SIG-M5 treated with dmso at 0.1 percent for 504 hours (cell line): ENCODE measurements at regions not wholly inside any gene's neighbourhood (a gene's known extent, or its start where the extent isn't known, plus 50 kb on each side); places are given as distances from the start of the nearest gene placed in this dataset.

Experiments used
- DNase-seq: peaks from one replicate; lab custom pipeline; 2025; ENCODE audit not compliant: unreplicated experiment; lab: John Stamatoyannopoulos, UW

DNA sequence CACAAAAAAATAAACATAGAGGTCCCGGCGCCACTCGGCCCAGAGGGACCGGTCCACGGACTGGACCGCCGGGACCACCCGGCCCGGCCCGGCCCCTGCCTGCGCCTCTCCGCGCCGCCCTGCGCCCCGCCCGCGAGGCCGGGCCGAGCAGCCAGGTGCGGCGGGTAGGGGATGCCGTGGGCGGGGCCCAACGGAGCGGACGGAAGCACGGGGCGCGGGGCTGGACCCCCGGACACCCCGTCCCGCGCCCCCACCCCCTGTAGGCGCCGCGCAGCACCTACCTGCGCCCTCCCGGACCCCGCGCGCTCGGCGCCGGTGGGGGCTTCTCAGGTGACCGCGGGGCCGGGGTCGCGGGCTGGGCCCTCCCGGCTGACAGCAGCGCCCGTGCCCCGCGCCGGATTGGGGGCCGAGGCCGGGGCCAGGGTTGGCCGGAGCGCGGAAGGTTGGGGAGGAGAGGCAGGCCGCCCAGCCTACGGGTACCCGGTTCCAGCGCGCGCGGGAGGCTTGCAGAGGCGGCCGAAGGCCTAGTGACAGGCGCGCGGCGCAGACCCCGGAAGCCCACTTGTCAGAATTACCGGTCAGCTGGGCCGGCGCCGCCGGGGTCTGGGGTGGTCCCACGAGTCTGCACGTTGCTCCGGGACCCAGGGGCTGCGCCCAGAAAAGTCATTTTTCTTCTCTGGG is 351.9 kb upstream of the CAMK1G start:
- no peak for DNase-seq

GRCh38 chr1:209232197-209232596 is 351.3 kb upstream of the CAMK1G start:
- DNase-seq, result no peak

DNA sequence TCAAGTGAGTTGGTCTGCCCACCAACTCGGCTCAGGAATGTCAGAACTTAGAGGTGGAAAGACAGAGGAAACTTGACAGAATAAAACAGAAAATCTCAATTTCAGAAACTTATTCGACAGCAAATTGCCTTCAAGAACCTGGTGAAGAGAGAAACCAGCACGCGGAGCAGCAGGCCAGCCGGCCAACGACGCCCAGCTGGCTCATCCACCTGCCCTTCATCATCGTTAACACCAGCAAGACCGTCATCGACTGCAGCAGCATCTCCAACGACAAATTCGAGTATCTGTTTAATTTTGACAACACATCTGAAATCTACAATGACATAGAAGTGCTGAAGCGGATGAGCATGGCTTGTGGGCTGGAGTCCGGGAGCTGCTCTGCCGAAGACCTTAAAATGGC is 350.8 kb upstream of the CAMK1G start:
- DNase-seq, result no peak

DNA sequence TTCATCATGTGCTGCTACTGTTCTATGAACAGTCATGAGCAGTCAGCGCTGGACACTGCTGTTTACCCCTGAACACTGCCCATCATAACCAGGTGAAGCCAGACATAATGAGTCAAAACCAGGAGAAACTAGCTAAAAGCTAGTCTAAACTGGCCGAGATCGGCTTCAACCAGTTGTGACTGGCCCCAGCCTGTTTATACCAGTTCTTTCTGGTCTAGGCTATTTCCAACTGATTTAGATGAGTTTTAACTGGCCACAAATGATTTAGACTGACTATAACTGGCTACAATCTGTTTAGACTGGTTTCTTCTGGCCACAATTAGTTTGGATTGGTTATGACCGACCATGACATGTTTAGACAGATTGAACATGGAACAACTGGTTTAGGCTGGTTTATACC is 348.3 kb upstream of the CAMK1G start:
- DNase-seq, result no peak

- DNase-seq, result no peak
Observed at GRCh38 chr1:209238356-209238755, 345.2 kb upstream of the CAMK1G start.

DNA sequence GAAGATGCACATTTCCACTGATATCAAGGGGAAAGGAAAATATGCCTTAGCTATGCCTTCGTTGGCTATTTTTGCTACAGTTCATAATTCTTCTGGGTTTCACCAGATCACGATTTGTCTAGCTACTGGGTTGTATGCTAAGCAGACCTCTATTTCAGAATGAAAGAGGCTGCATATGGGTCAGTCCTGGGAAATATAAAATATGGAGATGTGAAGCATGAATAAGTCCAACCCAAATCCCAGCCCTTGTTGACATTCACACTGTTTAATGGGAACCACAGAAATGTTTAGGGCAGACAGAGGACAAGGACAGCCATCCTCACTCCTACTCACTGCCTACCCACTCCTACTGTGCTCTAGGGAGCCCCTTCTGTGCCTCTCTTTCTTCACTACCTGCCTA is 343.2 kb upstream of the CAMK1G start:
- DNase-seq, result no peak

DNA sequence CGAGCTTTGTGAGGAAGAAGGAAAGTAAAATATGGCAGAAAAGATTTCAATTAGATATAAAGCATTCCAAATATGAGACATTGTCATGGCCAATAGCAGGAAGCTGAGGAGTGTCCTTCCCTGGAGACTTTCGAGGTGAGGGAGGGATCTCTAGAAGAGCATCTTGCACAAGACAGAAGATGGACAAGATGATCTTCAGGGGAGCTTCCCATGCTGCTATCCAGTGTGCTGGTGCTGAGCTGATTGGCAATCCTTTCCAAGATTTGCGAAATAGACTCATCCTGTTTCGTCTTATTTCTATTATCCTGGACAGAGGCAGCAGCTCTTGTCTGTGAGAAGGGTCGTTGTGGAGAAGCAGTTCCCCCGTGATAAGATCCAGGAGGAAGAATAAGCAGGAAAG is 342.0 kb upstream of the CAMK1G start:
- no peak for DNase-seq

- DNase-seq, result peak; percentile 45
Observed at GRCh38 chr1:209248649-209249279, 334.8 kb upstream of the CAMK1G start.

- DNase-seq, result no peak
Observed at GRCh38 chr1:209249280-209249670, 334.2 kb upstream of the CAMK1G start.

DNA sequence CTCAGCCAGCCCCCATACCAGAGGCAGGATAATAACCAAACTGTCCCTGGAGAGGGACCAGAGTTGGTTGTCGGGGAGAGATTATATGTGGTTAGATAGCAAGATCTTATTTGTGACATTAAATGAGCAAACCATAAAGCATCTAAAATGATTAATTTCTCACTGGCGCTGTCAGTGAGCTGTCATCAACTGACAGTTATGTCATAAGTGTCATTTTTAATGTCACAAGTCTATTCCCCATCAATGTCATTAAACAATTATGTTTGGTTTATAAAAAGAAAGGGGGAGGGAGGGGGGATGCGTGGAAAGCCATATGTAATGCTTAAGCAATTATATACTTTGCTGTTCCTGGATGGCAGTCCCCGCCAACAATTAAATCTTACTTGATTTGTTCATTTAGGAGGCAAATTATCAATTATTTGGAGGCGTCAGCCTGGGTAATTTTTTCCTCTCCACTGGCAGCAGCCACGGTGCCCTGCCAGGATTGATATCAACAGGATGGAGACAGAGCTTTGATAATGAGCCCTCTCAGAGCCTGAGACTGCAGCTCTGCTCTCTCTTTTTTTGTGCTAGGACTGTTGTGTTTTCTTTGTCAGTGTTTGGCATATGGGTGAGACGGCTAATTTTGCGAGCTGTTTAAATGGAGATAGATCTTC is 333.6 kb upstream of the CAMK1G start:
- DNase-seq, result no peak

GRCh38 chr1:209250861-209251636 is 332.5 kb upstream of the CAMK1G start:
- DNase-seq, result no peak

GRCh38 chr1:209256766-209257350 is 326.7 kb upstream of the CAMK1G start:
- DNase-seq, result no peak

DNA sequence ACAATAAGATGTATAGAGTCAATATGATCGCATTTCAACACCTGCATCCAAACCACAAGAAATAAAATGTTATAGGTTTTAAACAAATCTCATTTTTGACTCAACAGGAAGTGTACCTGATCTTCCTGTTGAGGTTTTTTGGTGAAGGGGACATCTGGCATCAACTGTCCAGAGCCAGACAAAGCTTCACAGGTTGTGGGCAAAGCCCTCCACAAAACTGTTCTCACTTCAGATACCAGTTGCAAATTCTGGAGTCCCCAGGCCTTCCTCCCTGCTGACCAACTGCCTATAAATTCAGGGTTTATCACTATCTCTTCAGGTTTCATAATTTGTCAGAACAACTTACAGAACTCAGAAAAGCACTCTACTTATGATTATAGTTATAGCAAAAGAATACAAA is 326.1 kb upstream of the CAMK1G start:
- DNase-seq, result no peak

DNA sequence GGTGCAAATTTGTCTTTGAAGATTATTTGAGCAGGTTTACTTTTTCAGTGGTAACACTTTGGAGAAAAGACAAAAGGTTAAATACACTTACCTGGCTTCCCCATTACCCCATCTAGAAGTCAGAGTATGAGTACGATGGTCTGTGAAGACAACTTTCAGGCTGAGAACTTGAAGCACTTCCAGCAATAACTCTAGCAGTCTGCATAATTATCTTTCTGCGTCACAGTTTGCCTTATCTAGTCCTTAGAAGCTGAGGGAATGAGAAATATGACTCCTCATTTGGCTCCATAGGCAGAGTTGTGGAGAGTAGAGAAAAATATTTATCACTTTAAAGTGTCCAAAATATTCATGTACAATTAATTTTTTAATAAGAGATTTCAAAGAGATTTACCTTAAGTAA is 323.4 kb upstream of the CAMK1G start:
- DNase-seq, result no peak

DNA sequence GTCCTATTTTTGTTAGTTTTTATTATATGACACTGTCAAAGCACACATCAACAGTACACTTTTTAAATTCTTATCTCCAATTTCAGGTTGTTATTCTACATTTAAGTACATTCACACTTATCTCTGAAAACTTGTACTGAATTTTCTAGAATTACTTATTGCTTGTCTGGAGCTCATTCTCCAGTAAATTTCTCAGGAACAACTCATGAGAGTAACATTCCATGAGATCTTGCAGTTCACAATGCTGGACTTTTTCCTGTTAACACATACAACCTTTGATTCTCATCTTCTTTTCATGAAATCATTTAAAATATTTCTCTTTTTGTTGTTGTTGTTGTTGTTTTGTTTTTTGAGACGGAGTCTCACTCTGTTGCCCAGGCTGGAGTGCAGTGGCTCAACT is 320.9 kb upstream of the CAMK1G start:
- DNase-seq, result no peak

DNA sequence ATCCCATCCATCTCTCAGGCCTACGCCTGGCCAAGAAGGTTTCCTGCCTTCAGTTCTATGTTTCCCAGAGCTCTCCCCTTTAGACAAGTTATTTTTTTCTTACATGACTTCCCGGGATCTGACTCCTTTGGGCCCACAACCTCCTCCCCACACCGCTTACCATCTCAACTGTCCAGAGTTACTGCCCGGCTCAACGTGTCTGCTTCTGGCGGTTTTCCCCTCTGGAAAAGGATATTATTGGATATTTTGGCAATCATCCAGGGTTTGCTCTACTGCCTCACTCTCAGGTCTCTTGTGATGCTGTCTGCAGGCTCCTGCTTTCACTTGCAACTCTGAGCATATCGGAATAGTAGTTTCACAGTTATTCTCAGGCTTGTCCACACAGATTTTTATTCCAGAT is 318.2 kb upstream of the CAMK1G start:
- DNase-seq, result no peak

DNA sequence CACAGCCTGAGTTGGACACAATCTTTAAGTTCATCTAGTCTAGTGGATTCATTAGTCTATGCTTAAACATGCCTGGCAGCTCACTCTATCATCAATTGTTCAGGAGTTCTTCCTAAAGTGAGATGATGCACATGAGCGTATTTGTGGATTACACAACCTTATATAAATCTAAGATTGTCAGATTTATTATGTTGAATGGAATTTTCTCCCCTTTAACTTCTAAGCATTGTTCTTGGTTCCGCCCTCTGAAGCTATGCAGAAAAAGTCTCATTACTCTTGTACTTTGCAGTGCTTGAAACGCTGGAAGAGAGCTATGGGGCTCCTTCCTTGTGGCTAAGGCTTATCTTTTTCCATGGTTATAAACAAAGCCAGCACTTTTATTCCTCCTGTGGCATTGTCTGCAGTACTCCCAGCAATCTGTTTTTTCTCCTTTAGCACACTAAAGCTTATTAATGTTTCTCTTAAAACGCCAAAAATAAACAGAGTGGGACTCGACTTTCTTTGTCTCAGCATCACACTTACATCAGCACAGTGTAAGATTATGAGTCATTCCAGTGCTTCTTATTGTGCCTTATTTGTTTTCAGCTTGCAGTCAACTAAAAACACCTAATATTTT is 316.8 kb upstream of the CAMK1G start:
- DNase-seq, result no peak

- no peak for DNase-seq
Observed at GRCh38 chr1:209267968-209268367, 315.5 kb upstream of the CAMK1G start.

GRCh38 chr1:209268479-209268878 is 315.0 kb upstream of the CAMK1G start:
- DNase-seq, result no peak

GRCh38 chr1:209276321-209276720 is 307.2 kb upstream of the CAMK1G start:
- DNase-seq, result no peak

DNA sequence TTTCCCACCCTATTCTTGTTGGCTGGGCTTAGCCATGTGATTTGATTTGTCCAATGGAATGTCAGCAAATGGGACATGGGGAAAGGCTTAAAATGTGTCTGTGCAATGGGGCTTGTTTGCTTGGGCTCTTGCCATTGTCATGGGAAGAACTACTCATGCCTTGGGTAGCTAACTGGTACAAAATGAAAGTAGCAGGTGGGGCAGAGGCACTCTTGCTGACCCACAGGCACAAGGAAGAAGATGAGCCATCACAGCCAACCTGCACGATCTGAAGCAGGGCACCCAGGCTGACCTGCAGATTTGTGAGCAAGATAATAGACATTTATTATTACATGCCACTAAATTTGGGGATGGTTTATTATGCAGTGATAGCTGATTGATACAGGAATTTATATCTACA is 305.9 kb upstream of the CAMK1G start:
- DNase-seq, result no peak
